ENCODE measurements at regions not wholly inside any gene's neighbourhood (a gene's known extent, or its start where the extent isn't known, plus 50 kb on each side); places are given as distances from the start of the nearest gene placed in this dataset.

DNA sequence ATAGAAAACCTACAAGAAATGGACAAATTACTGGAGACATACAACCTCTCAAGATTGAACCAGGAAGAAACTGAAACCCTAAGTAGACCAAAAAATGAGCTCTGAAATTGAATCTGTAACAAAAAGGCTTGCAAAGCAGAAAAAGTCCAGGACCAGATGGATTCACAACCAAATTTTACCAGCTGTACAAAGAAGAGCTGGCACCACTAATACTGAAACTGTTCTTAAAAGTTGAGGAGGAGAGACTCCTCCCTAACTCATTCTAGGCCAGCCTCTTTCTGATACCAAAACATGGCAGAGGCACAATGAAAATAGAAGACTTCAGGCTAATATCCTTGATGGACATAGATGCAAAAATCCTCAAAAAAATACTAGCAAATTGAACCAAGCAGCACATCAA, 542.3 kb downstream of the CYLC2 start:
- TF ChIP-seq GATA3 (IDR thresholded peaks at IDR 0.05; ENCODE audit: low read depth, low read length) (no peak), GATA2 (IDR thresholded peaks at IDR 0.05; ENCODE audit: low read depth, low read length) (no peak)

Measured in SH-SY5Y (cell line).